ENCODE measurements at regions not wholly inside any gene's neighbourhood (a gene's known extent, or its start where the extent isn't known, plus 50 kb on each side); places are given as distances from the start of the nearest gene placed in this dataset.
A peak's percentile ranks its signal among the peaks of the same experiment; 100 is the strongest.

GRCh38 chr17:72576289-72576759 is 455.5 kb downstream of the SOX9 start:
- no peak overlapping the region for H3K4me3 ChIP-seq (ENCODE audit: low read depth, low read length)
- TF ChIP-seq CTCF (IDR thresholded peaks at IDR 0.05; ENCODE audit: insufficient read depth, low read length, poor library complexity, severe bottlenecking) = no peak
- no peak for DNase-seq (ENCODE audit: low read depth)
- H3K36me3 ChIP-seq (ENCODE audit: control insufficient read depth, insufficient read depth, low read length) = no peaks in the 10 kb centered on the region
- no peaks in the 10 kb centered on the region for H3K27me3 ChIP-seq (ENCODE audit: control insufficient read depth, insufficient read depth, low read length)

GRCh38 chr17:72578817-72579470 is 458.1 kb downstream of the SOX9 start:
- TF ChIP-seq CTCF (IDR thresholded peaks at IDR 0.05; ENCODE audit: insufficient read depth, low read length, poor library complexity, severe bottlenecking) = no peak
- Histone ChIP-seq H3K36me3 (ENCODE audit: control insufficient read depth, insufficient read depth, low read length) (no peaks in the 10 kb centered on the region), H3K4me3 (ENCODE audit: low read depth, low read length) (no peak overlapping the region), H3K27me3 (ENCODE audit: control insufficient read depth, insufficient read depth, low read length) (no peaks in the 10 kb centered on the region)
- no peak for DNase-seq (ENCODE audit: low read depth)

GRCh38 chr17:72579990-72580320 is 459.1 kb downstream of the SOX9 start:
- Histone ChIP-seq H3K36me3 (ENCODE audit: control insufficient read depth, insufficient read depth, low read length) (no peaks in the 10 kb centered on the region), H3K27me3 (ENCODE audit: control insufficient read depth, insufficient read depth, low read length) (no peaks in the 10 kb centered on the region), H3K4me3 (ENCODE audit: low read depth, low read length) (no peak overlapping the region)
- no peak for TF ChIP-seq CTCF (IDR thresholded peaks at IDR 0.05; ENCODE audit: insufficient read depth, low read length, poor library complexity, severe bottlenecking)
- no peak for DNase-seq (ENCODE audit: low read depth)

GRCh38 chr17:72580321-72581127 is 459.7 kb downstream of the SOX9 start:
- H3K27me3 ChIP-seq (ENCODE audit: control insufficient read depth, insufficient read depth, low read length) = no peaks in the 10 kb centered on the region
- no peaks in the 10 kb centered on the region for H3K36me3 ChIP-seq (ENCODE audit: control insufficient read depth, insufficient read depth, low read length)
- TF ChIP-seq CTCF (IDR thresholded peaks at IDR 0.05; ENCODE audit: insufficient read depth, low read length, poor library complexity, severe bottlenecking) = no peak
- DNase-seq (ENCODE audit: low read depth) = peak; percentile 56
- no peak overlapping the region for H3K4me3 ChIP-seq (ENCODE audit: low read depth, low read length)

- no peak for TF ChIP-seq CTCF (IDR thresholded peaks at IDR 0.05; ENCODE audit: insufficient read depth, low read length, poor library complexity, severe bottlenecking)
- peak overlapping the region; percentile 7 for H3K4me3 ChIP-seq (ENCODE audit: low read depth, low read length)
Measured at GRCh38 chr17:72587156-72587555, 466.3 kb downstream of the SOX9 start.

More at GRCh38 chr17:72587156-72587555, 466.3 kb downstream of the SOX9 start:
- H3K27me3 ChIP-seq (ENCODE audit: control insufficient read depth, insufficient read depth, low read length) = no peaks in the 10 kb centered on the region
- no peaks in the 10 kb centered on the region for H3K36me3 ChIP-seq (ENCODE audit: control insufficient read depth, insufficient read depth, low read length)
- DNase-seq (ENCODE audit: low read depth) = no peak
